ENCODE measurements at regions not wholly inside any gene's neighbourhood (a gene's known extent, or its start where the extent isn't known, plus 50 kb on each side); places are given as distances from the start of the nearest gene placed in this dataset.

DNA sequence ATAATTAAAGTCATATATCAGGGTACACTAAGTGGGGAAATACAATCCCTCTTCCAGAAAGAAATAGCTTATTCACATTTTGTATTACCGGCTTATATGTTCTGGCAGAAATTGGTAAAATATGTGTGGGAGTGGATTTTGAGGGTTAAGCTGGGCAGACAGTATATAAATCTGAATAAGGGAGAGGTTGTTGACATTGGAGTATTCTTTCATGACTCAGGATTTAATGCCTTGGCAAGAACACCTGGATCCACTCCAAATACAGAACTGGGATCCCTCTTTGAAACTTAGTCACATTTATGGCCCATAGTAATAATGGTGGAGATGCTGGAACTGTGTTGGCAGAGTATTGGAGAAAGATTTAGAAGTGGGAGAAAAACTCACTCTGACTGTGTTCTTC lies 54.3 kb upstream of the TET2 start:
- TF ChIP-seq, protein P1, sequence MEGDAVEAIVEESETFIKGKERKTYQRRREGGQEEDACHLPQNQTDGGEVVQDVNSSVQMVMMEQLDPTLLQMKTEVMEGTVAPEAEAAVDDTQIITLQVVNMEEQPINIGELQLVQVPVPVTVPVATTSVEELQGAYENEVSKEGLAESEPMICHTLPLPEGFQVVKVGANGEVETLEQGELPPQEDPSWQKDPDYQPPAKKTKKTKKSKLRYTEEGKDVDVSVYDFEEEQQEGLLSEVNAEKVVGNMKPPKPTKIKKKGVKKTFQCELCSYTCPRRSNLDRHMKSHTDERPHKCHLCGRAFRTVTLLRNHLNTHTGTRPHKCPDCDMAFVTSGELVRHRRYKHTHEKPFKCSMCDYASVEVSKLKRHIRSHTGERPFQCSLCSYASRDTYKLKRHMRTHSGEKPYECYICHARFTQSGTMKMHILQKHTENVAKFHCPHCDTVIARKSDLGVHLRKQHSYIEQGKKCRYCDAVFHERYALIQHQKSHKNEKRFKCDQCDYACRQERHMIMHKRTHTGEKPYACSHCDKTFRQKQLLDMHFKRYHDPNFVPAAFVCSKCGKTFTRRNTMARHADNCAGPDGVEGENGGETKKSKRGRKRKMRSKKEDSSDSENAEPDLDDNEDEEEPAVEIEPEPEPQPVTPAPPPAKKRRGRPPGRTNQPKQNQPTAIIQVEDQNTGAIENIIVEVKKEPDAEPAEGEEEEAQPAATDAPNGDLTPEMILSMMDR (IDR thresholded peaks at IDR 0.05; ENCODE audit: insufficient read depth in 1 of 2, low read depth in 1 of 2, low read length in 1 of 2, severe bottlenecking in 1 of 2, unreplicated experiment in 1 of 2), result no peak
- no peaks in the 10 kb centered on the region for H3K27me3 ChIP-seq (replicated peaks; ENCODE audit: control insufficient read depth, insufficient read depth, low read length)
- Mint-ChIP-seq H3K36me3 (ENCODE audit: insufficient read depth, unreplicated experiment) (no peaks in the 10 kb centered on the region), H3K27me3 (ENCODE audit: insufficient read depth, unreplicated experiment) (no peaks in the 10 kb centered on the region), H3K4me3 (ENCODE audit: unreplicated experiment) (no peak overlapping the region), H3K9me3 (ENCODE audit: unreplicated experiment) (peaks cover 19% of the 10 kb centered on the region), H3K4me1 (ENCODE audit: low read depth, unreplicated experiment) (no peaks in the 10 kb centered on the region), H3K27ac (ENCODE audit: unreplicated experiment) (no peak overlapping the region)
- no TSS peak for BruUV-seq (replicated peaks)
- intact Hi-C loops (cut with micrococcal nuclease; ENCODE audit: unreplicated experiment), result no loop called here
- no peak overlapping the region for H3K4me3 ChIP-seq (ENCODE audit: low read depth, low read length)
- POLR2A ChIA-PET, result no interaction called here
- no peak for DNase-seq
- no peaks in the 10 kb centered on the region for H3K4me1 ChIP-seq
- peaks cover 7% of the 10 kb centered on the region; the same call in 1 of the 2 replicates for H3K9me3 ChIP-seq
- CTCF ChIA-PET, result no interaction called here
- H3K36me3 ChIP-seq (ENCODE audit: control insufficient read depth, insufficient read depth, low read length), result no peaks in the 10 kb centered on the region

DNA sequence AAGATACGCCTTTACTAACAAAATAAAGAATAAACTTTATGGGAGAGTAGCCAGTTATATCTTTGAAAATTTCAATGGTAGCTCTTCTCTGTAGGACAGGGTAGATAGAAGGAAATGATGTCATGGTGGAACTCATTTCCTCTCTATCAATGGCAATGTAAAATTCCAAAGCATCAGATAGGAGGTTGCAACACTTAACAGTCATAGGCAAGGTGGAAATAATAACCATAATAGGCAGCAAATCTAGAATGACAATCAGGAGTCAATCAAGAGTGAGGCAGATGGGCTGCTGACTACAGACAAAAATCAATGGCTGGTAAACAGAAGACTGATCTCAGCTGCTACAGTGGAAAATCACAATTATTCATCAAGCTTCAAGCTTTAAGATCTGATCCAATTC lies 53.9 kb upstream of the TET2 start:
- H3K9me3 ChIP-seq, result peaks cover 7% of the 10 kb centered on the region; the same call in 1 of the 2 replicates
- no peaks in the 10 kb centered on the region for H3K36me3 ChIP-seq (ENCODE audit: control insufficient read depth, insufficient read depth, low read length)
- BruUV-seq (replicated peaks), result no TSS peak
- no peaks in the 10 kb centered on the region for H3K4me1 ChIP-seq
- CTCF ChIA-PET, result no interaction called here
- H3K27me3 ChIP-seq (replicated peaks; ENCODE audit: control insufficient read depth, insufficient read depth, low read length), result no peaks in the 10 kb centered on the region
- DNase-seq, result no peak
- Mint-ChIP-seq H3K36me3 (ENCODE audit: insufficient read depth, unreplicated experiment) (no peaks in the 10 kb centered on the region), H3K4me3 (ENCODE audit: unreplicated experiment) (no peak overlapping the region), H3K4me1 (ENCODE audit: low read depth, unreplicated experiment) (no peaks in the 10 kb centered on the region), H3K27ac (ENCODE audit: unreplicated experiment) (no peak overlapping the region), H3K9me3 (ENCODE audit: unreplicated experiment) (peaks cover 19% of the 10 kb centered on the region), H3K27me3 (ENCODE audit: insufficient read depth, unreplicated experiment) (no peaks in the 10 kb centered on the region)
- POLR2A ChIA-PET, result no interaction called here
- intact Hi-C loops (cut with micrococcal nuclease; ENCODE audit: unreplicated experiment), result no loop called here
- no peak overlapping the region for H3K4me3 ChIP-seq (ENCODE audit: low read depth, low read length)
- TF ChIP-seq, protein P1 (IDR thresholded peaks at IDR 0.05; ENCODE audit: insufficient read depth in 1 of 2, low read depth in 1 of 2, low read length in 1 of 2, severe bottlenecking in 1 of 2, unreplicated experiment in 1 of 2), result no peak

DNA sequence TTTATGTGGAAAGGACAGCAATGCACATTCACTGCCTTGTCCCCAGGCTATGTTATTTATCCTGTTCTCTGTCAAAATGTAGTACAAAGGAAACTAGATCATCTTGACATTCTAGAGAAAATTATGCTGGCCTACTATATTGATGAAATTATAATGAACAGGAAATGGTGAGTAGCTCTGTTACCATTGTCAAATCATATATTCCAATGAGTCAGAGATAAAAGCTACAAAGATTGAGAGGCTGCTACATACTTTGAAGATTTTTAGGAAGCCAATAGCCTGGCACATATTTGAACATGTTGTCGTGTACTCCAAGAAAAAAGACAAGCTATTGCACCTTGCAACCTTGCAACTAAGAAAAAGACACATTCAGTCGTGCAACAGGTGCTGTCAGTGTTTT lies 52.7 kb upstream of the TET2 start:
- no peak overlapping the region for H3K27ac Mint-ChIP-seq (ENCODE audit: unreplicated experiment)
- CTCF ChIA-PET, result no interaction called here
- no peak overlapping the region for H3K4me3 ChIP-seq (ENCODE audit: low read depth, low read length)
- H3K9me3 ChIP-seq, result peaks cover 7% of the 10 kb centered on the region; the same call in 1 of the 2 replicates
- H3K4me3 Mint-ChIP-seq (ENCODE audit: unreplicated experiment), result no peak overlapping the region
- no peaks in the 10 kb centered on the region for H3K27me3 ChIP-seq (replicated peaks; ENCODE audit: control insufficient read depth, insufficient read depth, low read length)
- no peaks in the 10 kb centered on the region for H3K27me3 Mint-ChIP-seq (ENCODE audit: insufficient read depth, unreplicated experiment)
- H3K4me1 ChIP-seq, result no peaks in the 10 kb centered on the region
- no peak for DNase-seq
- no peaks in the 10 kb centered on the region for H3K4me1 Mint-ChIP-seq (ENCODE audit: low read depth, unreplicated experiment)
- POLR2A ChIA-PET, result no interaction called here
- no peaks in the 10 kb centered on the region for H3K36me3 Mint-ChIP-seq (ENCODE audit: insufficient read depth, unreplicated experiment)
- BruUV-seq (replicated peaks), result no TSS peak
- TF ChIP-seq, protein P1 (IDR thresholded peaks at IDR 0.05; ENCODE audit: insufficient read depth in 1 of 2, low read depth in 1 of 2, low read length in 1 of 2, severe bottlenecking in 1 of 2, unreplicated experiment in 1 of 2), result no peak
- H3K9me3 Mint-ChIP-seq (ENCODE audit: unreplicated experiment), result peaks cover 19% of the 10 kb centered on the region
- no peaks in the 10 kb centered on the region for H3K36me3 ChIP-seq (ENCODE audit: control insufficient read depth, insufficient read depth, low read length)
- intact Hi-C loops (cut with micrococcal nuclease; ENCODE audit: unreplicated experiment), result no loop called here

Data from Caco-2 (cell line).